ENCODE measurements at regions not wholly inside any gene's neighbourhood (a gene's known extent, or its start where the extent isn't known, plus 50 kb on each side); places are given as distances from the start of the nearest gene placed in this dataset.

GRCh38 chr12:20119596-20120402, 248.5 kb upstream of the PDE3A start:
- no peak for DNase-seq
- Histone ChIP-seq H3K27ac (no peak overlapping the region), H3K4me1 (no peaks in the 10 kb centered on the region), H3K36me3 (no peaks in the 10 kb centered on the region), H3K4me3 (no peak overlapping the region), H3K27me3 (no peaks in the 10 kb centered on the region), H3K9me3 (no peaks in the 10 kb centered on the region)
- no peak for TF ChIP-seq CTCF (IDR thresholded peaks at IDR 0.05)
- TF ChIP-seq POLR2A (IDR thresholded peaks at IDR 0.05): no peak

- H3K27me3 ChIP-seq: no peaks in the 10 kb centered on the region
- no peak overlapping the region for H3K4me3 ChIP-seq
- H3K9me3 ChIP-seq: no peaks in the 10 kb centered on the region
- TF ChIP-seq POLR2A (IDR thresholded peaks at IDR 0.05): no peak
- TF ChIP-seq CTCF (IDR thresholded peaks at IDR 0.05): no peak
- H3K36me3 ChIP-seq: no peaks in the 10 kb centered on the region
- no peak overlapping the region for H3K27ac ChIP-seq
- H3K4me1 ChIP-seq: no peaks in the 10 kb centered on the region
- no peak for DNase-seq
Measured at GRCh38 chr12:20120403-20120725, 248.0 kb upstream of the PDE3A start.

GRCh38 chr12:20122274-20122673, 246.1 kb upstream of the PDE3A start:
- no peaks in the 10 kb centered on the region for H3K27me3 ChIP-seq
- H3K4me1 ChIP-seq: no peaks in the 10 kb centered on the region
- no peaks in the 10 kb centered on the region for H3K36me3 ChIP-seq
- no peak overlapping the region for H3K27ac ChIP-seq
- H3K4me3 ChIP-seq: no peak overlapping the region
- DNase-seq: no peak
- TF ChIP-seq CTCF (IDR thresholded peaks at IDR 0.05) (no peak), POLR2A (IDR thresholded peaks at IDR 0.05) (no peak)
- H3K9me3 ChIP-seq: no peaks in the 10 kb centered on the region

- Histone ChIP-seq H3K27ac (no peak overlapping the region), H3K36me3 (no peaks in the 10 kb centered on the region), H3K4me1 (no peaks in the 10 kb centered on the region), H3K9me3 (no peaks in the 10 kb centered on the region), H3K27me3 (no peaks in the 10 kb centered on the region), H3K4me3 (no peak overlapping the region)
- DNase-seq: no peak
- no peak for TF ChIP-seq CTCF (IDR thresholded peaks at IDR 0.05)
- no peak for TF ChIP-seq POLR2A (IDR thresholded peaks at IDR 0.05)
Measured at GRCh38 chr12:20123465-20123864, 244.9 kb upstream of the PDE3A start.

- DNase-seq: no peak
- Histone ChIP-seq H3K4me3 (no peak overlapping the region), H3K27me3 (no peaks in the 10 kb centered on the region), H3K27ac (no peak overlapping the region), H3K4me1 (no peaks in the 10 kb centered on the region), H3K36me3 (no peaks in the 10 kb centered on the region), H3K9me3 (no peaks in the 10 kb centered on the region)
- TF ChIP-seq CTCF (IDR thresholded peaks at IDR 0.05): no peak
- no peak for TF ChIP-seq POLR2A (IDR thresholded peaks at IDR 0.05)
Measured at GRCh38 chr12:20125276-20125798, 243.0 kb upstream of the PDE3A start.

All from Peyer's patch (tissue), 4 donors.